ENCODE measurements at regions not wholly inside any gene's neighbourhood (a gene's known extent, or its start where the extent isn't known, plus 50 kb on each side); places are given as distances from the start of the nearest gene placed in this dataset.

DNA sequence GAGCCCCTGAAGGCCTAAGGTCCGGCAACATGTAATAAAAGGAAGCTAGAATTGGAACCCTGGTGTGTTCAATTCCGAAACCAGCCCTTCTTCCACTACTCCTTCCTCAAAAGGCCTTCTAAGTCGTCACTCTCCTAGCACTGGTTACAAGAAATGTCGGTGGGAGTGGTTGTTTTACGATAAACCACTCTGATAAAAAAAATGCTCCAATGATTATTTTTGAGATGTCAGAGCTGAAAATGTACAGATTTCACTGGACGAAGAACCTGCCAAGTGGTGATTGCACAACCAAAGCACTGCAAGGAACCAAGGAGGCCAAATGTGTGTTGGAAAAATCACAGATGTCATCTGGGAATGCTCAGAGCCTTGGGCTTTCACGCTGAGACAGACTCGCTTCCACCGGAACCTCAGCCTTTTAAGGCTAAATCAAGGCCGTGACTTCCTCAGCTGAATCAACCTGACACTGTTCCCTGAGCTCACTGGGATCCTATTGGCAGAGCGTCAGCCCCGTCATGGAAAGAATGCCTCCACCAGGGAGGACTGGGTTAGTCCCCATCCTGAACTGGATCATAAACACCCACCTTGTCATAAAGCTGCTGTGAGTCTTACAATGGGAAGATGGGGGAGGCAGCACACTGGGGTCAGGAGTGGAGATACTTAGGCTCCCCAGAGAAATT lies 108.1 kb upstream of the THBS1 start:
- TF ChIP-seq, protein P1, sequence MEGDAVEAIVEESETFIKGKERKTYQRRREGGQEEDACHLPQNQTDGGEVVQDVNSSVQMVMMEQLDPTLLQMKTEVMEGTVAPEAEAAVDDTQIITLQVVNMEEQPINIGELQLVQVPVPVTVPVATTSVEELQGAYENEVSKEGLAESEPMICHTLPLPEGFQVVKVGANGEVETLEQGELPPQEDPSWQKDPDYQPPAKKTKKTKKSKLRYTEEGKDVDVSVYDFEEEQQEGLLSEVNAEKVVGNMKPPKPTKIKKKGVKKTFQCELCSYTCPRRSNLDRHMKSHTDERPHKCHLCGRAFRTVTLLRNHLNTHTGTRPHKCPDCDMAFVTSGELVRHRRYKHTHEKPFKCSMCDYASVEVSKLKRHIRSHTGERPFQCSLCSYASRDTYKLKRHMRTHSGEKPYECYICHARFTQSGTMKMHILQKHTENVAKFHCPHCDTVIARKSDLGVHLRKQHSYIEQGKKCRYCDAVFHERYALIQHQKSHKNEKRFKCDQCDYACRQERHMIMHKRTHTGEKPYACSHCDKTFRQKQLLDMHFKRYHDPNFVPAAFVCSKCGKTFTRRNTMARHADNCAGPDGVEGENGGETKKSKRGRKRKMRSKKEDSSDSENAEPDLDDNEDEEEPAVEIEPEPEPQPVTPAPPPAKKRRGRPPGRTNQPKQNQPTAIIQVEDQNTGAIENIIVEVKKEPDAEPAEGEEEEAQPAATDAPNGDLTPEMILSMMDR (IDR thresholded peaks at IDR 0.05), result no peak

DNA sequence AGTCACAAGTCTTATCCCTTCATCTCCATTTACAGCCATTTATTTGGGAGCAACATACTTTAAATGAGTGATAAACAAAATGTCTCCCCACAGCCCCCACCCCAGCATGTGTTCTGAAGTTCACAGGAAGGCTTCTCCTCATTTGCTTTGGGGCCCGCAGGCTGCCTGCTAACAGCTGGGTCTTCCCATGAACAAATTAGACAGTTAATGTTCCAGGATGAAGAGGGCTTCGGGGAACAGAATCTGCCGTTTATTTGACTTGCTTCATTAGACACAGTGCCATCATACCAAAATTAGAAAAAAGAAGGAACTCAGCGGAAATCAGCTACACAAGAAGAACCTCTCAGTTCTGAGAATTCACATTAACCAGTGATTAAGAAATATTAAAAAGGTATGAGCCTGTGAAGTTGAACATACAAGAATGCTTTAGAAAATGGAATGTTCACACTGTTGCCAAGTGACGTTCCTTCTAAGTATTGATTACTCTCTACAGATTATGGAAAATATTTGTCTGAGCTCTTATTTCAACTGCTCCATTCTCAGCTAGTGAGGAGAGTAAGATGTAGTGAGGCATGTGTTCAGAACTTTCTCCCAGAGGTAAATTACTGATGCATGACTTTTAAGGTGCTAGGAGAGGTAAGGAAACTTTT lies 107.5 kb upstream of the THBS1 start:
- TF ChIP-seq, protein P1 (IDR thresholded peaks at IDR 0.05), result no peak

DNA sequence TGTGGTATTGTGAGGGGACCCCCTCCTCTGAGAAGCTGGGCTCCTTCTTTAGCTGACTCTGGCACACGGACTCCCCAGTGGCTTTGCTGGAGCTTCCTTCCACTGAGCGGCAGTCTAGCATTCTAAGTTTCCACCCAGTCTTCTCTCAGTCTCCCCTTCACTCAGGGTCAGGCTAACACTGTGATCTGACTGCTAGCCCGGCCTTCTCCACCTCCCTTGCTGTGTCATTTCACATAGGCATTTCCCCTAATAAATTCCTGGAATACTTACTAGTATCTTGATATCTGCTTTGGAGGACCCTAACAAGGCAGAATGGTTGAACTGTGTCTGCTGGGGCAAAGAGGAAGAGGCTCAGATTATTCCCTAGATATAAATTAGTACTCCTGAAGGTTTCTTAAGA lies 106.2 kb upstream of the THBS1 start:
- TF ChIP-seq, protein P1 (IDR thresholded peaks at IDR 0.05), result no peak

DNA sequence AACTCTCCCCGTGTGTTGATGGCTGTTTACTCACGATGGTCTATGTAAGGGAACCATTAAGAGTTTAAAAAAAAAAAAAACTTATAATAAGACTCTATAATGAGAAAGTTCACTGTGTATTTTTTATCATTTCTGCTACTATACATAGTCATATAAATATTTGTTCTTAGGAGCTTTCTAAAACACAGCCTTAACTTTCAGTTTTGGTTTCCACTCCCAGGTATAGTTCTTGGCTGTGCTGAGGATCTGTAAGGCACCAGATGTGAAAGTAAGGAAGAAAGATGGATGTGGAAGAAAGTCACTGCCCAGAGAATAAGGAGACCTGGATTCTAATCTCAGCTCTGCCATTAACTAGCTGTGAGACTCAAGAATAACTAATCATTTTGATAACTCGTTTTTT lies 101.9 kb upstream of the THBS1 start:
- TF ChIP-seq, protein P1 (IDR thresholded peaks at IDR 0.05), result no peak

DNA sequence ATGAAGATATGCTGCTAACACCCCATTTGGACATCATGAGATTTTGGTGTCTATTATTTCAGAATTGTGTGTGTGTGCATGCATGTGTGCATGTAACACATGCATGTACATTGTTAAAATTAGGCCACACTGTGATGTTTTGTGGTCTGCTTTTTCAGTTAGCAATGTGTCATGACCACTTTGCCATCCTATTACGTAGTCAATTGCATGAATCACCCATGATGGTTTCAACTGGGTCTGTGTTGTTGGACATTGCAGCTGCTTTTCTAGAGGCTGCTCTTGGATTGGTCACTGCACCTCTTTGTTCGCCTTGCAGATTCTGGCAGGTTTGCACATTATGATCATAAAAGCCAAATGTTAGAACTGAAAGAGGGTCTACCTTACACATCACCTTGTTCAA lies 101.0 kb upstream of the THBS1 start:
- TF ChIP-seq, protein P1 (IDR thresholded peaks at IDR 0.05), result no peak

DNA sequence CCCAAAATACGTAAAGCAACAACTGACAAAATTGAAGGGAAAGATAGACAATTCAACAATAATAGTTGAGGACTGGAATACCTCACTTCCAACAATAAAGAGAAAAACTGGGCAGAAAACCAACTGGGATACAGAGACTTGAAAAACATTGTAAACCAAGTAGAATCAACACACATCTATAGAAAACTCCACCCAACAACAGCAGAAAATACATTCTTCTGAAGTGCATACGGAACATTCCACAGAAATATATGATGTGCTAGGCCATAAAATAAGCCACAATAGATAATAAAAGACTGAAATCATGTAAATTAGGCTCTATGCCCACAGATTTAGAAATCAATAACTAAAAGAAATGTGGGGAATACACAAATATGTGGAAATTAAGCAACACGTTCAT lies 98.4 kb upstream of the THBS1 start:
- TF ChIP-seq, protein P1 (IDR thresholded peaks at IDR 0.05), result no peak

DNA sequence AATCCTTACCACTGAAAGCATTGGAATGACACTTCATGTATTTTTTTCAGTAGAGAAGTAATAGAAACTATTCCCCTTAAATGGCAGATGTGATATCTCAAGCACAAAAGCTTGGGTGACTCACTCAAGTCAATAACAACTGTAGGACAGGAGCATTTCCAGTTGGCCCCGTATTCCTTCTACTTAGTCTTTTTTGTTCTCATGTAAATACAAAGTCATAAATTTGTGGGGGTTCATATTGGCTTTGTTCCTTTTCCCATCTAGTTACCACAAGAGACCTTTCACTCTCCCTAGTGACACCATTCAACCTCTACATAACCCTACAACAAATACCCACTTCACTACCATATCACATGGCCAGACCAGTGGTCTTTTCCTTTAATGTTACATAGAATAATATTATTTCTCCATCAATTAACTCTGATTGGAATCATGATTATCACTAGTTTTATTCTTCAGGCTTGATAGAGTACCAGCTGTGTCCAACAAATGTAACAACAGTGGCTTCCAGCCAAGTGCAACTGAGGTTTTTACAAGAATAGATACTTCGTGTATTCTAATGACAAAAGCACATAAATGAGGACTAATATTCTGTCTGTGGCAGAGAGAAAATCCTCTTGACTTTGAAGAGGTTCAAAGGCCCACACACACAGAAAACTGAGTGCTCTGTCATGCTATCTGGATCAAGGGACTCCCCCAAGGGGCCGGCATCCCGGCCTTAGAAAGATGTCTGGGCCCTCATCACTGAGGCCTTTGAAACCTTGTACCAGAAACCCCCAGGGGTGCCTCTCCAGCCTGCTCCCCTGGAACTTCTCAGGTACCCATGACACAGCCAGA lies 94.0 kb upstream of the THBS1 start:
- TF ChIP-seq, protein P1 (IDR thresholded peaks at IDR 0.05), result no peak

All from LNCAP (cell line).